GM19351 (cell line): ENCODE measurements at regions not wholly inside any gene's neighbourhood (a gene's known extent, or its start where the extent isn't known, plus 50 kb on each side); places are given as distances from the start of the nearest gene placed in this dataset.

Experiments
- ATAC-seq: cut with Tn5 transposase; IDR thresholded peaks from one replicate; pipeline ENCODE4 v1.9.1; 2021; ENCODE audit warnings: mild to moderate bottlenecking, moderate library complexity; ENCODE audit not compliant: unreplicated experiment

DNA sequence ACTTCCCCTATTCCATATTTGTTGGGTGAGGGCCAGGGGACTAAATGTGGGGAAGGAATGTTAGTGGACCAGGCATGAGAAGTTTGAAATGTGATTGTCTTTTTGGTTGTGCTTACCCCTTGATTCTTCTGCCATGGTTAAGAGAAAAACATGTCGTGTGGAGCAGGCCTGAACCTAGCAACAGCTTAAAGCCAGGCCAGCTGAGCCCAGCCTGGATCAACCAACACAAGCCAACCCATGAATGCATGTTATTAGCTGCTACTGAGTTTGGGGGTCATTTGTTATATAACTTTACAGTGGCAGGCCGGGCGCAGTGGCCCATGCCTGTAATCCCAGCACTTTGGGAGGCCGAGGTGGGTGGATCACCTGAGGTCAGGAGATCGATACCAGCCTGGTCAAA is 52.4 kb upstream of the TRIO start:
- ATAC-seq: no peak

DNA sequence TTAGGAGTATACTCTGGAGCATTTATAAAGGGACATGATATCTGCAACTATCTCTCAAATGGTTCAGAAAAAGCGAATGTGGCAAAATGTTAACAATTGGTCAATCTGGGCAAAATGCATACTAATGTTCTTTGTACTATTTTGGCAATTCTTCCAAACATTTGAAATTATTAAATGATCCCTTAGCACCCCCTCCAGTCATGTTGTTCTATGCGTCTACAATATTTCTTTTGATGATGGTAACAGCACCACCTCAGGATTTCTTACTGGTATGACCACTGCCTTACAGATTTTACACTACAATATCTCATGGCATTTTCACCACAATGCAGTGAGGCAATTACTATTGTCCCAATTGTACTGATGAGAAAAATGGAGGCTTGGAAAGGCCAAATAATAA is 52.9 kb upstream of the TRIO start:
- no peak for ATAC-seq

DNA sequence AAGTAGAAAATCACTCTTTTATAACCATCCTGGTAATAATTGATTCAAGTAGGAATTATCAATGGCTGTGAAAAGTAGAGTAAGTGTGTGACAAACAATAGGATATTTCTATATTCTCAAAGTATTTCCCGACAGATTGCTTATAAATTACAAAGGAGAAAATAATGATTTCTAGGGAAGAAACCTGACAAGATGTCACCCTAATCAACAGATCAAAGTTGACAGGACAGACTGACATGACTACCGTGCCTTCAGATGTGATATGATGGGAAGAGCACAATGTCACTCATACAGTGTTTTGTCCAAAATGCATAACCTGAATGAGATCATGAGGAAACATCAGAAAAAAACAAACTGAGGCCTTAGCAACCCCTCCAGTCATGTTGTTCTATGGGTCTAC is 53.9 kb upstream of the TRIO start:
- no peak for ATAC-seq

DNA sequence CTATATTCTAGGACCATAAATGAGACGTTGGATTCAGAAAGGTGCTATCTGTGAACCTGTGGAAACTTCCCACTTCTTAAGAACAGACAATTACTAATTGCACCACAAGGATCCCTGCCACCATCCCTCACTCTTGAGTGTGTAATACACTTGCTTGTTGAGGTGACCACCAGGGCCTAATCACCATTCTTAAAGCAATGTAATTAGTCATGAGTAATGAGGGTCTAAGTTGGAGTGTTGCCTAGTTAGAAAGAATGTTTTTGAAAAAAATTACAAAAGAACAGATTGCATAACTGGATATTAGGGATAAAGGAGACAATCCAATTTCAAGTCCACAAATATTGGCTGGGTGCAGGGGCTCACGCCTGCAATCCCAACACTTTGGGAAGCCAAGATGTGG is 56.9 kb upstream of the TRIO start:
- ATAC-seq: no peak

- no peak for ATAC-seq
Measured at GRCh38 chr5:14082973-14083372, 60.2 kb upstream of the TRIO start.

DNA sequence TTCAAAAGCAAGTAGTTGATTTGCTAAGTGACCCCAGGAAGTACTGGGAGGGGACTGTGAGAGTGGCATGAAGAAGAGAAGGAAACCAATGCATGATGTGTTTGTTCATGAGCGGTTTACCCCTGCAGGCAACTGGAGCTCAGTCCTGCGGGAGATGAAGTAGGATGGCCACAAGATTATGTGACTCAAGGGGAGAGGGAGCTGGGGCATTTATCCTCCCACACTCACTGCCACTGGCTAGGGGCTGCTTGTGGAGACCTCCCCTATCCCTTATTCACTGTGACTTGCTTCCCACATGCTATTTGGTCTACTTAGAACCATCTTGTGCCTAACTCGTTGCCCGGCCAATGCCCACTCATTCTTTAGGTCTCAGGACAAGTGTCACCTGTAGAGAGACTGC is 60.6 kb upstream of the TRIO start:
- no peak for ATAC-seq

GRCh38 chr5:14081791-14082190 is 61.4 kb upstream of the TRIO start:
- no peak for ATAC-seq

GRCh38 chr5:14078716-14079115 is 64.4 kb upstream of the TRIO start:
- ATAC-seq: no peak

DNA sequence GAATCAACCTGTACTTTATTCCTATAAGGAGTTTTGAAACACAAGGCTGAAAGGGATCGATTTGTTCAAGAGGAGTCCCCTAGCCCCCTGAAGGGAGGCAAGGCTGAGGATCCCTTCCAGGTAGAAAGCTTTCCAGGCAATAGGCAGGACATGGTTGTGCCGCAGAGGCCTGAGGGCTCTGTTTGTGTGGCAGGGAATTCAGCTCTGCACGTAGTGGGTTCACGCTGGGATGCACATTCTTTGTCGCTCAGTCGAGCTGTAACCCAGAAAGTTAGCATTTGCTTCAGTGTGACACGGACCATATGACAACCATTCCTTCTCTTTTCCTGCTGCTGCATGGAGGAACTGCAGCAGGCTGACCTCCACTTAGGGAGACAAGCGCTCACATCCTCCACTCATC is 65.6 kb upstream of the TRIO start:
- ATAC-seq: no peak

GRCh38 chr5:14076561-14076960 is 66.6 kb upstream of the TRIO start:
- ATAC-seq: no peak

GRCh38 chr5:14075937-14076336 is 67.2 kb upstream of the TRIO start:
- no peak for ATAC-seq

GRCh38 chr5:14071433-14071832 is 71.7 kb upstream of the TRIO start:
- no peak for ATAC-seq

GRCh38 chr5:14069021-14069420 is 74.1 kb upstream of the TRIO start:
- ATAC-seq: no peak

GRCh38 chr5:14068136-14068535 is 75.0 kb upstream of the TRIO start:
- ATAC-seq: no peak

DNA sequence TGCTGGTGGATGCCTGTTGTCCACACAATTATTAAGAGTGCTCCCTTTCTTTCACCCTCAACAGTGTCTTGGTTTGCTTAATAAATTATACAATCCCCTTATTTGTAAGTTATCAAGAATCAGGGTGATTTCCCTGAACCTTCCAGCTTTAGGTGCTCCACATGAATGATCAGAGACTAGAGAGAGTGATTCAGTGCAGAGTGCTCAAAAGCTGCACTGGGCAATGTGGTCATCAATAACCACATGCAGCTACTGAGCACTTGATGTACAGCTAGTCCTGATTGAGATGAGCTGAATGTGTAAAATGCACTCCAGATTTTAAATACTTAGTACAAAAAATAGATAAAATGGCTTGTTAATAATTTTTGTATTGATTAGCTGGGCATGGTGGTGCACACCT is 76.8 kb upstream of the TRIO start:
- ATAC-seq: no peak

DNA sequence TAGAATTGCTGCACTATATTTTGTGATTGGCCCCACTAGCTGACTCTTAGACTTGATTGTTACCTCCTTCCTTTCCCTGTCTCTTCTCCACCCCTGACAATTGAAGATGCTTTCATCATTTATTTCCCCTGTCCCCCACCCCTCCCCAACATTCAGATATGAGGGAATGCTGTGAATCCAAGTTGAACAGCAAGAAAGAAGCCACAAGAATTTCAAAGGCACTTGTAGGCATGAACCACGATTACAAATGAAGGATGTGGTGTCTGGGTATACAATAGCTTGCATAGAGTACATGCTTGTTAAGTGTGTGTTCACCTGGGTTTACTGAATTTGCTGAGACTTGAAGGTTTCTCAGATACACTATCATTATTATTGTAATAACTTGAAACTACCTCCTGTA is 78.3 kb upstream of the TRIO start:
- ATAC-seq: no peak

DNA sequence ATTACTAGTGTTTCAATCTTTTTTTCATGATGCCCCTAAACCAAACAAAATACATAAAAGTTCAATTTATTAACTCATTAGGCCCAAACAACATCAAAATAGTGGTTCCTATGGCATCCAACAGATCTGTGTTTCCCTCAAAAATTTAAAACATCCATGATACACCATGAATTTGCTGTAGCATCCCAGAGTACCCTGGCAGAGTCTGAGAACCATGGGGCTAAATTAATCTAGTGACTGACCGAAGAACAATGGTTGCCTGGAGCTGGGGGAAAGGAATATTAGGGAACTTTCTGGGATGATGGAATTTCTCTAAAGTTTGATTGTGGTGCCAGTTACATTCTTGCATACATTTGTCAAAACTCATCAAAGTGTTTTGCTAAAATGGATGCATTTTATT is 79.5 kb upstream of the TRIO start:
- no peak for ATAC-seq

DNA sequence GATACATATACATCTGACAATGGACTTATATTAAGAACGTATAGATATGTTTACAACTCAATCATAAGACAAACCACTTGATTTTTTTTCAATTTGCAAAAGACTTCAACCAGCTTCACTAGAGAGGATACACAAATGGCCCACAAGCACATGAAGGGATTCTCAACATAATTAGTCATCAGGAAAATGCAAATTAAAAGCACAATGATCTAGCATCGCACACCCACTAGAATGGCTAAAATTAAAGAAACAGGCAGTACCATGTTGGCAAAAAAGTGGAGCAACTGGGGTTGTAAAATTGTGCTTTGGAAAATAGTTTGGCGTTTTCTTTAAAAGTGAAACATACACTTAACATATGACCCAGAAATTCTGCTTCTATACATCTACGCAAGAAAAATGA is 80.0 kb upstream of the TRIO start:
- ATAC-seq: no peak

DNA sequence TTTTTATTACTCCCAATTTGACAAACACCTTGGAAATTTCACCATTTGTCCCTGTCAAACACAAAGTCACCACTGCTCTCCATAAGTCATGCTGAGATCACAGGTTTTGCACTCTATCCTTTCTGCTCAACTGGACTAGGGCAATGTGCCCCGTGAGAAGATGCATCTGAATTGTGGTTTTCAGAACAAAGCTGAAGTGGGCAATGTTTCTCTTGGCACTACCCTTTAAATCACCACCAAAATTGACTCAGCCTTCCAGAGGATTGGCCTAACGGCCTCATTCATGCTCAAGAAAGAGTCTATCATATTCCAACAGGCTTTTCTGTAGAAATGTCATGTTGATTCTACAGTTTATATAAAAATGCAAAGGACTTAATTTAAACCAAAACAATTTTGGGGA is 81.0 kb upstream of the TRIO start:
- no peak for ATAC-seq

DNA sequence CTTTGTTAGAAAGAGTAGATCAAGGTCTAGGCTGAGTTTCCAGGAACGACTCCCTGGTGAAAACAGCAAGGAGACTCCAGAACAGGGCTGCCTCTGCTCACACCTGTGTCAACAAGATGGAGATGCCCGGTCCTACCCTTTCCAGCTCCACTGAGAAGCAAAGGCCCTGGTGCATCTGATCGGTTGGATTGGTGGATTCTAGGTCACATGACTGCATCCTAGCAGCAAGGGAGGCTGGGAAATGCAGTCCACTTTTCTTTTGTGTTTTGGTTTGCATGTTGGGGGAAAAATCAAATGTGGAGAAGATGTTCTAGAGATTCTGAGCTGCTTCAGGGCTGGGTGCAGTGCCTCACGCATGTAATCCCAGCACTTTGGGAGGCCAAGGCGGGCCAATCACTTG is 82.0 kb upstream of the TRIO start:
- ATAC-seq: no peak

DNA sequence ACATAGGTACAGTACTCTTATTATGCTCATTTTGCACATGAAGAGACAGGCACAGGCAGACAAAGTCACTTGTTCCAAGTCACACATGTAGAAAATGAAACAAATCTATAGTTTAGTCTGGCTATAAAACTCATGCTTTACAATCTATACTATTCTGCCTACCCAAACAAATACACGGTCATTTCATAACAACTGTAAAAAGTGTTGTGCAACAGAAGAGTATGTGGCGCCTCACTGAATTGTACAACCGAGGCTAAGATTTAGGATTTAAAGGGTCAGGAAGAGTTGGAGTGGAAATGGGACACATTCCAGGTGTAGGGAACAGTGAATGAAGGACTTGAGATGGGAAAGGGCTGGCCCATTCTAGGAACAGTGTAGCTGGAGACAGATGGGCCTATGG is 82.9 kb upstream of the TRIO start:
- ATAC-seq: no peak

DNA sequence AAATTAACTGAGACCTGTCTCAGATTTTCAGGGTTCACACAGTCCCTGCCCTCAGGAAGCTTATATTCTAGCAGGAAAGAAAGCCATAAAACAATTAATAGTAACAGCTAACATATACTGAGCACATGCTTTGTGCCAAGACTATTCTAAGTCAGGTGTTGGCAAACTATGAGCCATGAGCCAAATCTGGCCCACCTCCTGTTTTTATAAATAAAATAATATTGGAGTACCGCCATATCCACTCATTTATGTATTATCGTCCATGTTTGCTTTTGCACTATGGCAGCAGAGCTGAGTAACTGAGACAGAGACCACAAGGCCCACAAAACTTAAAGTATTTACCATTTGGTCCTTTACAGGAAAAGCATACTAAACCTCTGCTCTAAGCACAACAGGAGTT is 83.3 kb upstream of the TRIO start:
- no peak for ATAC-seq

DNA sequence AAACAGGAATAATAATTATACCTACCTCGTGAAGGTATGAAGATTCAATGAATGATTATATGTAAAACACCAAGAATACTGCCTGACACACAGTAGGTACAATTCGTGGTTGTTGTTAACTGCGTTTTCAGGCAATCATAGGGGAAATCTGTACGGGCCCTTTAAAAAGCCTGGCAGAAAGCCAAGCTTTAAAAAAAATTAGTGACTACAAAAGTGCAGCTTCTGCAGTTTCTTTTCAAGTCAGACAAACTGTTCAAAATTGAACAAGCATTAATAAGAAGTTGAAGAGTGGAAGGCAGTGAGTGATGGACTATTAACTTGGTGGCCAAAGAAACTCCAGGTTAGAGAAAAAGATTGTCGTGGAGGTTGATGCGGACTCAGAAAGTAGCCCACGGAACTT is 85.9 kb upstream of the TRIO start:
- no peak for ATAC-seq

DNA sequence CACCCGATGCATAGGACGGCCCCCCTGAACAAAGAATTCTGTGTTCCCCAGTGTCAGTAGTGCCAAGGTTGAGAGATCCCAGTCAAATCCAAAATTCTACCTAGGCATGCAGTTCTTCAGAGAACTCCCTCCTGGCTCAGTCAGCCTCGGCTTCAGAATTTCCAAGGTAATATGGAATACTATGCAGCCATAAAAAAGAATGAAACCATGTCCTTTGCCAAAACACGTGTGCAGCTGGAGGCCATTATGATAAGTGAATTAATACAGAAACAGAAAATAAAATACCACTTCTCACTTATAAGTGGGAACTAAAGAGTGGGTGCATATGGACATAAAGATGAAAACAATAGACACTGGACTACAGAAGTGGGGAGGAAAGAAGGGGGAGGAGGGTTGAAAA is 87.1 kb upstream of the TRIO start:
- no peak for ATAC-seq
